ENCODE measurements at regions not wholly inside any gene's neighbourhood (a gene's known extent, or its start where the extent isn't known, plus 50 kb on each side); places are given as distances from the start of the nearest gene placed in this dataset.

- no peak for TF ChIP-seq CTCF (IDR thresholded peaks at IDR 0.05; ENCODE audit: unreplicated experiment)
- Mint-ChIP-seq H3K9me3 (peaks cover 4% of the 10 kb centered on the region), H3K27me3 (ENCODE audit: low read depth) (no peaks in the 10 kb centered on the region), H3K4me1 (peaks cover 2% of the 10 kb centered on the region), H3K4me3 (no peak overlapping the region), H3K27ac (no peak overlapping the region), H3K36me3 (no peaks in the 10 kb centered on the region)
- DNase-seq (ENCODE audit: low spot score in 2 of 2, unreplicated experiment in 2 of 2), result no peak
Measured at GRCh38 chr1:102593276-102593675, 515.0 kb downstream of the COL11A1 start.

GRCh38 chr1:102588536-102588935, 519.8 kb downstream of the COL11A1 start:
- Mint-ChIP-seq H3K27ac (no peak overlapping the region), H3K27me3 (ENCODE audit: low read depth) (no peaks in the 10 kb centered on the region)
- no peak for TF ChIP-seq CTCF (IDR thresholded peaks at IDR 0.05; ENCODE audit: unreplicated experiment)

GRCh38 chr1:102586022-102586421, 522.3 kb downstream of the COL11A1 start:
- H3K9me3 Mint-ChIP-seq, result no peaks in the 10 kb centered on the region
- no peaks in the 10 kb centered on the region for H3K36me3 Mint-ChIP-seq
- no peak for TF ChIP-seq CTCF (IDR thresholded peaks at IDR 0.05; ENCODE audit: unreplicated experiment)
- no peaks in the 10 kb centered on the region for H3K27me3 Mint-ChIP-seq (ENCODE audit: low read depth)
- no peak overlapping the region for H3K27ac Mint-ChIP-seq
- DNase-seq (ENCODE audit: low spot score in 2 of 2, unreplicated experiment in 2 of 2), result no peak
- H3K4me1 Mint-ChIP-seq, result peaks cover 2% of the 10 kb centered on the region
- no peak overlapping the region for H3K4me3 Mint-ChIP-seq

More at GRCh38 chr1:102588536-102588935, 519.8 kb downstream of the COL11A1 start:
- Mint-ChIP-seq H3K36me3 (no peaks in the 10 kb centered on the region), H3K9me3 (no peaks in the 10 kb centered on the region), H3K4me3 (no peak overlapping the region), H3K4me1 (peaks cover 2% of the 10 kb centered on the region)
- no peak for DNase-seq (ENCODE audit: low spot score in 2 of 2, unreplicated experiment in 2 of 2)

GRCh38 chr1:102580806-102581205, 527.5 kb downstream of the COL11A1 start:
- Mint-ChIP-seq H3K27ac (no peak overlapping the region), H3K36me3 (no peaks in the 10 kb centered on the region), H3K27me3 (ENCODE audit: low read depth) (no peaks in the 10 kb centered on the region), H3K4me1 (no peaks in the 10 kb centered on the region), H3K9me3 (no peaks in the 10 kb centered on the region), H3K4me3 (no peak overlapping the region)
- DNase-seq (ENCODE audit: low spot score in 2 of 2, unreplicated experiment in 2 of 2), result no peak
- no peak for TF ChIP-seq CTCF (IDR thresholded peaks at IDR 0.05; ENCODE audit: unreplicated experiment)

GRCh38 chr1:102578804-102579203, 529.5 kb downstream of the COL11A1 start:
- TF ChIP-seq CTCF (IDR thresholded peaks at IDR 0.05; ENCODE audit: unreplicated experiment), result no peak
- no peak overlapping the region for H3K4me3 Mint-ChIP-seq
- H3K27ac Mint-ChIP-seq, result no peak overlapping the region
- H3K27me3 Mint-ChIP-seq (ENCODE audit: low read depth), result no peaks in the 10 kb centered on the region
- no peaks in the 10 kb centered on the region for H3K9me3 Mint-ChIP-seq
- no peaks in the 10 kb centered on the region for H3K36me3 Mint-ChIP-seq
- no peaks in the 10 kb centered on the region for H3K4me1 Mint-ChIP-seq
- no peak for DNase-seq (ENCODE audit: low spot score in 2 of 2, unreplicated experiment in 2 of 2)

- H3K9me3 Mint-ChIP-seq, result no peaks in the 10 kb centered on the region
- H3K27me3 Mint-ChIP-seq (ENCODE audit: low read depth), result no peaks in the 10 kb centered on the region
- DNase-seq (ENCODE audit: low spot score in 2 of 2, unreplicated experiment in 2 of 2), result no peak
- no peaks in the 10 kb centered on the region for H3K36me3 Mint-ChIP-seq
- no peak overlapping the region for H3K27ac Mint-ChIP-seq
- no peaks in the 10 kb centered on the region for H3K4me1 Mint-ChIP-seq
- H3K4me3 Mint-ChIP-seq, result no peak overlapping the region
- TF ChIP-seq CTCF (IDR thresholded peaks at IDR 0.05; ENCODE audit: unreplicated experiment), result no peak
Measured at GRCh38 chr1:102572637-102573036, 535.7 kb downstream of the COL11A1 start.

Data from mesothelial cell of epicardium (in vitro differentiated cells).